GM18499 (cell line): ENCODE measurements at regions not wholly inside any gene's neighbourhood (a gene's known extent, or its start where the extent isn't known, plus 50 kb on each side); places are given as distances from the start of the nearest gene placed in this dataset.
"Not testable (repeated sequence)": the region's sequence is repeated elsewhere in the genome, so short reads cannot be mapped to it uniquely, and the experiment has no call there.

ENCODE experiments used
- ATAC-seq: cut with Tn5 transposase; IDR thresholded peaks from one replicate; pipeline ENCODE4 v1.9.1; 2021; ENCODE audit warnings: moderate number of reproducible peaks; ENCODE audit not compliant: insufficient read depth, unreplicated experiment

DNA sequence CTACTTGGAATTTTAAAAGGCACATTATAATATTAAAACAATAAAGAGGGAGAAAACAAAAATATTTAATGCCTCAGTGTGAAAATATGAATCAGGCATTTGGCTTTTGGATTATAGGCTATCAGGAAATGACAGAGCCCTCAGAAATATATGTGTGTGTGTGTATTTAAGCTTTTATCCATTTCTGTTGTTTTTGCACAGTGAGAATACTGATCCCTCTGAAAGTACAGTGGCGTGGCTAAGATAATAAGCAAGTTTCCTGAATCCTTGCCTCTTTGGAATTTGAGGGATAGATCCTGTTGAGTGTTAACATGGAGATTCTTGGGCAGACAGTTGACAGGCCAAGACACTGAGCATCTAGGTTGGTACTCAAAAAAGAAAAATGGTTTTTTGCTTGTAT, 234.8 kb upstream of the ZBTB20 start:
- ATAC-seq = no peak

DNA sequence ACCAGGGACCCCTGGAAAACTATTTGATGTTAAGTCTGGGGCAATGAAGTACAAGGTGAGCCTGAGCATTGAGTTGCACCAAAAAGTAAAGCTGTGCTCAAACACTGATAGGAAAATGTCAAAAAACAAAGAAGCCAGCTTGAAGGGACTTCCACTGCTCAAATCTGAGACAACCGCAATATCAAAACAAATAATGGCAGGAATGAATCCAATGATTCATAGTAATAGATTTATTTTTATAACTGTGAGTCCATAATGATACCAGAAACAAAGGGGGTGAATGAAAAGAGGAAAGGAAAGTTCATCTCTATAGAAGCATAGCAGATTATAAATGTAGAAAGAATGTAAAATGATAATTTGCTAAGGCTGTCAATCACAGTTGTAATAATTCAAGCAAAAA, 237.3 kb upstream of the ZBTB20 start:
- no peak for ATAC-seq

DNA sequence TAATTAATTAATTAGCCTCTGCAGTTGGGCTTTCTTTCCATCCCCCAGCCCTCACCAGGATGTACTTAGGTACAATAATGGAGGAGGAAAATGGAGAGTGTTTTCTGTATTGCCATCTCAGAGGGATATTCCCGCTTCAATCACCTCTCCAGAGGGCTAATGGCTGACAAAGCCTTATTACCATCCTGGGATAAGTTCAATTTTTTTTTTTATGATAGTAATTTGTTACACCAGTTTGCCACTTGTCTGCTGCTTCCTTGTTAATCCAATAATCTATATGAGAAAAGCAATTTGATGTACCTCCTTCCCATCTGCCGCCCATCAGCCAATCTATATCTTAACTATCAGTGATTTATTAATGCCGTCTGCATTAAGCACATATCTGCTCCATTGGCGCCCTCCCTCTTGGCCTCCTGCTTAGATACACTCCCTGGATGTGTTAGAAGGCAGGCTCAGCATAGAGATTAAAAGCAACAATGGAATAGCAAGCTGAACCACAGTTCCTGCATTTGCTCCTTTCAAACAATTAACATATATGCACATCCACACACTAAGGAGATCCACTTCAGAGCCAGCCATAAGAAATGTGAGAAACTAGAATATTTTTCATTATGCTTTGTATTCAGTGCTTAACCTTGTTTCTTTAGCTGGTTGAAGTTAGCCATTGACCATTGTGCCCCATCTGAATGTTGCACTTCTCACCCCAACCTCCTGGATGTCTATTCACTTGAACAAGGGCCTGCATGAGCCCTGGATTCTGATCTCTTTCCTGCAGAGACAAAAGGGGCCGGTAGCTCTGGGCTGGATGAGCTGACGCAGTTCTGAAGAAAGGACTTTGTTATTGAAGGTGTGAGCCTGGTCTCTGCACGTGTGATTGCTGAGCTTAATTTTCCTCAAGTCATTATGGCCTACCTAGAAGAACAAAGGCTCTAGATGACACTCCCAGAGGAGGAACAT, 237.3 kb upstream of the GAP43 start:
- ATAC-seq = no peak

DNA sequence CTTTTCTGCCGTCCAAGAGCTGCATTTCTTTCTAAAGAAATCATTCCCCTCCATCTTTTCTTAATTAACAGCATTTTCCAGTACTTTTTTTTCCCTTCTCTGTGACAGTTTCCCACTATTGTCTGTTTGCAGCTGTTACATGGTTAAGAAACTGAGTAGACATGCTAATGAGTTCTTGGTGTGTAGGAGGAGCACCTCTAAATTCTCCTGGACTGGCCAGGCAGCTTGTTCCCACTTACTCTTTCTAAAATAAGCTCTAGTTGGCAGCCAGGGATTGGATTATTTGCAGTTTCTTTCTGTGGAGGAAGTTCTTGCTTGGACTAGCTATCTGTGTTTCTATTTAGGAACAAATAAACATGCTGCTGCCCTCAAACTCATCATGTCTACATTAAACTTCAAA, 235.1 kb upstream of the GAP43 start:
- no peak for ATAC-seq

DNA sequence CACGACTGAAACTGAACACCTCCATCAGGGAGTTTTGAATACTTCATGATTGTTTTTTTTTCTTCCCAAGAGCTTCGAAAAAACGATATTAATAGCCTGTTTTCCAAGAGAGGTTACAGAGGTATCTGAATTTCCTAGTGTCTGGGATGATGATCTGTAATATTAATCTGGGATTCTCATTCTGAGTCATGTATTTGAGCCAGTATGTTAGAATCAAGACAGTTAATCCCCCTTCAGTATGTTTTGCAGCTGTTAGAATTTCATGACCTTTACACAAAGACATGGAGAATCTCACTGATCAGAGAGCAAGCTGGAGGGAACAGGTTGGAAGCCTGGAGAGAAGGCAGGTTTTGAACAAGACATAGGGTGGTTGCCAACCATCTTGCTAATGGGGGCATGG, 234.5 kb upstream of the GAP43 start:
- no peak for ATAC-seq

DNA sequence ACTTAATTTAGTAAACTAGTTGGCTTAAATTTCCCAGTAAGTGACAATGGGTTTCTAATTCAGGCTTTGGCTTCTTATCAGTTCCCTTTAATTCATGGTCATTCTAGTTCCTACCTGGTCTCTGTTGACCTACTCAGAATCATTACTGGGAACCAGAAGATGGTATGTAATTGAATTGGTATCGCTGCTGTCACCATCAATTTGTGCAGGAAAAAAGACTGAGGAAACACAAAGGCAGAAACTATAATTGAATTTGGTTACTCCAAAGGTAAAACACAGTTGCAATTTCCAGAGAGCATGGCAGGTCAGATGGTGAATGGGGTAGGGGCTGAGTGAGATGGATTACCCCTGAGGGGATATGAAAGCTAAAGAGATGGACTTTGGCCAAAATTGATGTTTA, 226.5 kb upstream of the GAP43 start:
- no peak for ATAC-seq

DNA sequence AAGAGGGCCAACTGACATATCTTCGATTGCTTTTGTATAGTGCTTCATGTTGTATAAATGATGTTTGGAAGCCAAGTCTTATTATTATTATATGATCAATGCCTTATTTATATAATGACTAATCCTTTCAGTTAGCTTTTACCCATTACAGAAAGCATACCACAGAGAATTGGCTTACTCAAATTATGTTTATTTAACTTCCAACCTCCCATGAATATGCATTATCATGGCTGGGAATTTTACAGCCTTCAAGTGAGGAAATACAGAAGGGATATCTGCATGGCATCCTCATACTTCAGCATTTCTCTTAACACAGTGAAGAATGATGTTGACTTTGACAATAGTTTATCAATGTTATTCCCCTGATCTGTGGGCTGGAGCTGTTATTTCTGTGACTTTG, 225.9 kb upstream of the GAP43 start:
- no peak for ATAC-seq

DNA sequence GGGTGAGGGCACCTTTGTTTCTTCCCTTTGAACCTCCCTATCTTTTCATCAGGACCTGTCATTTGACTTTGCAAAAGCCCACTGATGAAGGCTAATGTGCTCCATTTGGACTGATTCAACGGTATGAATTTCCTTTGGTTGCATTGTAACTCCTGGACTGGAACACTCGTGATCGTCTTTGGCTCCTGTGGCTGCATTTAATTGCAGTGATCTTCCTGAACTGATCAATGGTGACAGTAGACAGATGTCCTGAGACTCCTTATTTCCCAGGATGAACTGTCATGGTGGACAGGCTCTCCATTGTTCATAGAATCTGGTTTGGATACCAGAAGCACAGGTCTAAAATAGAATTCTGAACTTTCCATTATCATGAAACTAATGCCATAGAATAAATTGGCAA, 224.8 kb upstream of the GAP43 start:
- no peak for ATAC-seq

DNA sequence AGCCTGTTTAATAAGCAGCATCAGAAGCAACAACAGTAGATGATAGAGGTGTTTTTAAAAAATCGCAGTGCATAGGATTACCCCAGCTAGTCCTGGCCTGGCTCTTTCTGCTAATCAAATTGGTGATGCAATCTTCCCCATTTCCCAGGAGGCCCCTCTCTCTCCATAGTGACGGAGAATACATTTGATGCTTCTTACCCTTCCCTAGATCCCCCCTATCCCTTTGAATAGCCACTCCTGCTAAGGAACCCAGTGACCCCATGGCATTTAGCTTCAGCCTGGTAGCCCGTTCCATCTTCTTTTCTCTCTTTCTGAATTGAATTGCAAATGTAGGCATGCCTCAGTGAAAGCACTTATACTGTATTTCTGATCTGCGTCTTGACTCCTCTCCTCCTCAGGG, 223.6 kb upstream of the GAP43 start:
- ATAC-seq = no peak

DNA sequence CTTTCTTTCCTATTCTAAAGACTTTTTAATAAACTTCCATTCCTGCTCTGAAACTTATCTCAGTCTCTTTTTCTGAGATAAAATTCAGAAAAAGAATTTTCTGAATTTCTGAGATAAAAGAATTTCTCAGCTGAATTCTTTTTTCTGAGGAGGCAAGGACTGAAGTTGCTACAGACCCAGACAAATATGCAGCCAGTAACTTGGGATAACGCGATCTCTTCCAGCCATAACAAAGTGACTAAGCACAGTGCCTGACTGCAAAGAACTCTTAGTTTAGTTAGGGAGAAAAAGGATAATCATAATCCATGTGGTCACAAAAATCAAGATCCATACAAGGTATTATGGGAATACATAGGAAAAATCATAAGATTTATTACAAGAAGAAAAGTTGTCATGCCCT, 222.0 kb upstream of the GAP43 start:
- no peak for ATAC-seq

DNA sequence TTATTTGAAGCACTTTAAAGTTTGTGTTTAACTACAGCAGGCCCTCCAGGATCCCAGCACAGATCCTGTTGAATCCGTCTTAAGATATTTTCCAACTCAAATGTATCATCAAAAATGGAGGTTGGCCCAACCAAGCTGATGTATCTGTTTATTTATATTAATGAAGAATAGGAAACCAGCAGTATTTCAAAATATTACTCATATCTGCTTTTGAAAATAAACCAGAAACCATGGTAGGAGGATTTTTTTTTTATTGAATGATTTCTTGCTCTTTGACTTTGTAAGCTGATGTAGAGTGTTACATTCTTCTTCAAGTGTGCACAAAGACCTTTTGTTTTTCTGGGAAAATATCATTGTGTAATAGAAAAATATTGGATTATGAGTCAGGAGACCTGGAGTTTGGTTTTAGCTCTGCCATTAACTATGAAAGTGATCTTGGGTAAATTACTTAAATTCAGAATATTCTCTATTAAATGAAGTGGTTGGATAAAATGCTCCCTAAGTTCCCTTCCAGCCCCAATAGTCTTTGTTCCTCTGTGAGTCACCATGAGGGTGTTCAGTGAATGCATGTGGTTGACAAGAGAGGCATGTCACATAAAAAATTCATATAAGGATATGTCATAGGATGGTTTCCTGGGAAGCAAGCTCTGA, 221.3 kb upstream of the GAP43 start:
- ATAC-seq = no peak

DNA sequence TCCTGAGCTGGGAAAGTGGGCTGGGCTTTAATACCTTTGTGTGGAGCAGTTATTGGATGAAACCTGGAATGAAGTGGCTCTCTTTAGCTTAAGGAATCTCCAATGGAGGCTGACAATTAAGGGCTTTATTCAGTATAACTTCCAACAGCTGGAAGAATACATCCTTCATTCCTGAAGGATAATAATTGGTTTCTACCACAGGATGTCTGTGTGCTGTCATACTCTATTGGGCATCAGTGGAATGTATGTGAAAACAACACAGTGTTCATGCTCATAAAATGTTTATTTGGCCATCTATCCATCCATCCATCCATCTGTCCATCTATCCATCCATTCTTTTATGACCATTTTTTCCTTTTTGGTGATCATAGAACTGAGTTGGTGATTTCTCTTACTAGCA, 220.7 kb upstream of the GAP43 start:
- no peak for ATAC-seq

DNA sequence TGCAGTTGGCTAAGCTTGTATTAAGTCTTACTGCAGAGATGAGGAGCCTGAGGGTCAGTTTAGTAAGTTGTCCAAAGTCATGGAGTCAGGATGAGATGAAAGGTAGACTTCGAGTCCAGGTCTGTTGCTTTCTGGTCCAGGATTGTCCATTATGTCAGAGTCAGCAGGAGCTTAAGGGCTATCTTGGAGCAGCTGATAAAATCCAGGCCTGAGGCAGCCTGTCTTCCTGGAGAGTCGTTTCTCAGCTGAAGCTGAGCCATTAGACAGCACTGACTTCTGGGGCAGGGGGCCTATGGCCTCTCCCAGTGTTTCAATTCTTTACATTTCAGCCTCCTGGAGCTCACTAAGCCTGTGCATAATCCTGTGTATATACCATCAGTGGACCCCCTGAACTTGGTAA, 219.5 kb upstream of the GAP43 start:
- no peak for ATAC-seq

DNA sequence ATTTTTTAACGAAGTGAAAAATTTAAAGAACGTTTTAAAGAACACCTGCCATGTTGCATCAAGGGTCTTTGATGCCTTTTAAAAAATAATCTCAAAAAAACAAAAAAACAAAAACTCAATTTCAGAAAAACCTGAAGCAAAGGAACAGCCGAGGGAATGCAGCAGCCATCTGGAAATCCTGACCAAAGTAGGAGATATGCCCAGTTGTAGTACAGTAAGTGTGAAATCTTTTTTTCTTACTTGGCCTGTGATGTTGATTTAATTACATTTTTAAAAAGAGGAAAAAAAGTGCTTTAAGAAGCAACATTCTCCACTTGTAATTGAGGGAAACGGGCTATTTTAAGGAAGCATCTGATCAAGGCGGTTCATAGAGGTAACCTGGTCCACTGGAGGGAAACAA, 213.7 kb upstream of the GAP43 start:
- ATAC-seq = no peak

DNA sequence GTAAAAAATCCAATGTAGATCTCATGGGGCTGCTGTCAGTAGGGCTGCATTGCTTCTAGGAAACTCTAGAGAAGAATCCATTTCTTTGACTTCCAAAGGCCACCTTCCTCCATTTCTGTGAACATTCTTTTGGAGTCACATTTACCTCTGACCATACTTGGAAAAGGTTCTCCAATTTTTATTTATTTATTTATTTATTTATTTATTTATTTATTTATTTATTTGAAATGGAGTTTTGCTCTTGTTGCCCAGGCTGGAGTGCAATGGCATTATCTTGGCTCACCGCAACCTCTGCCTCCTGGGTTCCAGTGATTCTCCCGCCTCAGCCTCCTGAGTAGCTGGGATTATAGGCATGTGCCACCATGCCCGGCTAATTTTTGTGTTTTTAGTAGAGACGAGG, 208.7 kb upstream of the GAP43 start:
- ATAC-seq = not testable (repeated sequence)

DNA sequence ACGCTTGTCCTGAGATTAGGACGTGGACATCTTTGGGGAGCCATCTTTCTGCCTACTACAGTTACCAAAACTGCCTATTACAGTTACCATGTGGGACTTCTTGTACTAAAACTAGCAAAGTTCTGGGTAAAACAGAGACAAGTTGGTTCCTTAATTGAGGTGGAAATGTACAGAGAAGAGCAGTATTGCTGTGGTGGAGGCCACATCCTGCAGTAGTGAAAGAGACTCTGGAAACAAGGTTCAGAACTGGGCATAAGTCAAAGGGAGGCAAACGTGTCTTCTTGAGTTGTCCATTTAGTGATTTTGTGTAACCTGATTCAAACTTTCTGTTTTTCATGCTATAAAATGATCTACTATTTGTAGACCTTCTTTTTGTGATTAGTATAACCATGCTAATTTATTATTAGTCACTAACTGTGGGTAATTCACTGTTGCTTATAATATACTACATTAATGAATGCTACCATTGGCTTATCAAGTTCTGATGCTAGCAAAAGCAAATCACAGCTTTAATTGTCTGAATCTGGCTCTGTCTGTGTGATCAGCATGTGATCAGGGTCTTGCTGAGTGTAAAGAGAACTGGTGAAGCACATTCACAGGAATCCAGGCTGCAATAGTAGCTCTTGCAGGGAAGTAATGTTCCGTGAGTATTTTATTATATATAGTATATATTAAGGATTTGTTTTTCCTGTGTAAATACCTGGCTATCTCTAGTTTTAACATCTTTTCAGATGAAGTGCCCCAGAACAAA, 207.9 kb upstream of the GAP43 start:
- no peak for ATAC-seq

DNA sequence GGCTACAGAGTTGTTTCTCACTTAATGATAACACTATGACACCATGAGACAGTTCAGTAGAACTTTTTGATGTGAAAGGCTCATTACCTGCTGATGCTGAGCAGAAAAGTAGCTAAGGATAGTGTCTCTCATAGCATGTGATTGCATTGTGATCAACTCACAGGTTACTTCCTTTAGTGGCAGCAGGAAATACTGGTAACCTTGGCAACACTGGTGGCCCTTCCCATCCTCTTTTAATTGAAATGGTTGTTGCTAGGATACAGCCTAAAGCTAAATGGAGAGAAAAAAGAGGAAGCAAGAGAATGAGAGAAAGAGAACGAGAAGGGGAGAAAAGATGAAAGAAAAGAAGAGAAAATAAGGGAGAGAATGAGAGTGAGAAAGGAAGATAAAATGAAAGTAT, 204.7 kb upstream of the GAP43 start:
- ATAC-seq = no peak

DNA sequence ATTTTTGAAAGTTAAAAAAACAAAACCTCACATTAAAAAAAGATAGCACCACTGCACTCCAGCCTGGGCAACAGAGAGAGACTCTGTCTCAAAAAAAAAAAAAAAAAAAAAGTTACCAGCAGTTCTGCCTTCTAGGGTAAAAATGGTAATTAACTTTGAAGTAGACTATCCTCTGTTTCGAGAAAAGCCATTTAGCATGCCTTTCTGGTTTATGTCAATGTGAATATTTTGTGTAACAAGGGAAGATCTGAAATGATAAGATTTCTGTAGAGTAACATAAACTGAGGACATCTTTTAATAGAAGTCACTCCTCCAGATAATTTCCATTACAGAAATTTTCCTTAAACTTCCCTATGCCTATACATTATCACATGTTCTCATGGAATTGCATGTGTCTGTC, 203.2 kb upstream of the GAP43 start:
- ATAC-seq = no peak

DNA sequence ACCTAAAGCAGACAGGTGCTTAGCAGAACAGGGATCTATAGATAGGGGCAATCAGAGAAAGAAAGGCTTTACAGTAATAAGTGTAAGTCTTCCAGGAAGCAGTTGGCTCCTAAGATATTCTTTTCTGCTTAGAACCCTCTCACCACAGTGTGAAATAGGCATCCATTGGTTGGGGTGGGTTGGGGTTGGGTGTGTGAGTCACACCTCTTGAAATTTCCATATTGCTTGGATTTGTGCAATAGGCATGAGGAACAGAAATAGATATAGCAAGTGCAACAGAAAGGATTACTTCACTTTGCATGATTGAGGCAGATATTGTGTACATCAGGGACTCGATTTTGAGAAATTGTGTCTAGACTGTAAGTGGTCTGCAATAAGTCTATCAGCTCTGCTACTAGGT, 200.1 kb upstream of the GAP43 start:
- no peak for ATAC-seq

DNA sequence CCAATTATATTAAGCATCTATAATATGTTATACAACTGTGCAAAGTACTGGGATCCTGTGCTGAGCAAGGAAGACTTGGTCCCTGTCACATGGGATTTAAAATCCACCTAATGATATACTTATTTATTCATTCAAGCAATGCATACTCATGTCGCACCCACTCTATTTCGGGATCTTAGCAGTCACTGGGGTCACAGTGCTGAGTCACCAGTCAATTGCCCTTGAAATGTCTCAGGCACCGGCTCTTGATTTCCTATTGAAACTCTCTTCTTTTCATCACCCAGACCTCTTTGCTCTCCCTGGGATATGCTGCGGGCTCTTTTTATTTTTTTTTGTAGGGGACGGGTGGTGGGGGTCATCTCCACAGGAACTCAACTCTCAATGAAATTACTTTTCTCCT, 194.5 kb upstream of the GAP43 start:
- no peak for ATAC-seq

DNA sequence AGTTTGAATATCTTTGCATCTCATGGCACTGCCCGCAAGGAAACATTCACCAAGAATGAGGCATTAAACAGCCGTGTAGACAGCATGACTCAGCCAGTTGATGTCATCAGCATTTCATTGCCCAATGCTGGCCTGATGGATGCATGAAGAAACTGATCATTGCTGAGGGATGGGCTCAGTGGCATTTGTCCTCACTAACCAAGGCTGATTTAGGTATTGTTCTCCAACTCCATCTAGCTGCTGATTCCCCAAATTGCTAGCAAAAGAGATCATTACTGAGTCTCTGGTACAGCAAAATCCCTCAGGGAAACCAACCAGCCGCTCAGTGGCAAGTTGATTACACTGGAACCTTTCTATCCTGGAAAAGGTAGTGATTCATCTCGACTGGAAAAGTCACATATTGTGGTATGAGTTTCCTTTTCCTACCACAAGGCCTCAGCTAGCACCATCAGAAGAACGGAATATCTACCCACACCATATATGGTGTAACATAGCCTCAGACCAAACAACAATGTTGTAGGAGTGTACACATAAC, 186.5 kb upstream of the GAP43 start:
- no peak for ATAC-seq
